Ascending aorta (tissue), 2 donors: ENCODE measurements at regions not wholly inside any gene's neighbourhood (a gene's known extent, or its start where the extent isn't known, plus 50 kb on each side); places are given as distances from the start of the nearest gene placed in this dataset.

ENCODE experiments used
- DNase-seq, 2 donors: peaks; one replicate each; pipeline ENCODE4 v3.0.0-alpha.2; 2019; ENCODE audit warnings: low spot score in 2 of 2
- H3K27ac ChIP-seq, 2 donors: fragments of 200-600 bp; sonication (generic); one replicate each; pipeline ENCODE4 v1.5.1; 2016 to 2017; ENCODE audit warnings: mild to moderate bottlenecking in 1 of 2
- H3K27me3 ChIP-seq: fragments of 200-600 bp; sonication (generic); one replicate; pipeline ENCODE4 v1.5.1; 2017
- H3K36me3 ChIP-seq, 2 donors: fragments of 200-600 bp; sonication (generic); one replicate each; pipeline ENCODE4 v1.5.1; 2016
- H3K4me1 ChIP-seq, 2 donors: fragments of 200-600 bp; sonication (generic); one replicate each; pipeline ENCODE4 v1.5.1; 2016 to 2017; ENCODE audit warnings: mild to moderate bottlenecking in 1 of 2
- H3K4me3 ChIP-seq, 2 donors: fragments of 200-600 bp; sonication (generic); one replicate each; pipeline ENCODE4 v1.5.1; 2016 to 2017; ENCODE audit warnings: mild to moderate bottlenecking in 1 of 2
- H3K9me3 ChIP-seq, 2 donors: fragments of 200-600 bp; sonication (generic); one replicate each; pipeline ENCODE4 v1.5.1; 2016
- CTCF ChIP-seq, 3 experiments: fragments of 200-600 bp in 2 of 3; fragments of 450-650 bp in 1 of 3; sonication (generic) in 2 of 3; IDR thresholded peaks; one replicate each; pipeline ENCODE4 v1.5.1; 2016 to 2019; ENCODE audit warnings: antibody characterized with exemption in 3 of 3, mild to moderate bottlenecking in 1 of 3, moderate library complexity in 1 of 3
- intact Hi-C: fragments of 100-400 bp; cut with DNase I; formaldehyde crosslinking; loops from one replicate; pipeline ENCODE4 v1.15.1; 2023

GRCh38 chr7:81201188-81201587 is 282.3 kb upstream of the SEMA3C start:
- no peak for TF ChIP-seq CTCF (IDR thresholded peaks at IDR 0.05)
- intact Hi-C loops = no loop called here
- H3K4me3 ChIP-seq = no peak overlapping the region

GRCh38 chr7:81198766-81199165 is 279.9 kb upstream of the SEMA3C start:
- Histone ChIP-seq H3K36me3 (no peaks in the 10 kb centered on the region), H3K4me3 (no peak overlapping the region), H3K4me1 (no peaks in the 10 kb centered on the region), H3K9me3 (no peaks in the 10 kb centered on the region), H3K27me3 (no peaks in the 10 kb centered on the region), H3K27ac (no peak overlapping the region)
- DNase-seq = no peak
- TF ChIP-seq CTCF (IDR thresholded peaks at IDR 0.05) = no peak
- intact Hi-C loops = no loop called here

More at GRCh38 chr7:81201188-81201587, 282.3 kb upstream of the SEMA3C start:
- no peak for DNase-seq
- Histone ChIP-seq H3K27ac (no peak overlapping the region), H3K9me3 (no peaks in the 10 kb centered on the region), H3K36me3 (no peaks in the 10 kb centered on the region), H3K4me1 (no peaks in the 10 kb centered on the region), H3K27me3 (no peaks in the 10 kb centered on the region)

GRCh38 chr7:81197266-81197665 is 278.4 kb upstream of the SEMA3C start:
- Histone ChIP-seq H3K4me1 (no peaks in the 10 kb centered on the region), H3K27me3 (no peaks in the 10 kb centered on the region), H3K27ac (no peak overlapping the region), H3K4me3 (no peak overlapping the region), H3K9me3 (no peaks in the 10 kb centered on the region), H3K36me3 (no peaks in the 10 kb centered on the region)
- DNase-seq = no peak
- TF ChIP-seq CTCF (IDR thresholded peaks at IDR 0.05) = no peak
- intact Hi-C loops = no loop called here

GRCh38 chr7:81195033-81195432 is 276.2 kb upstream of the SEMA3C start:
- Histone ChIP-seq H3K4me1 (peaks cover 0 to 8% of the 10 kb centered on the region in 2 donors), H3K9me3 (no peaks in the 10 kb centered on the region), H3K36me3 (no peaks in the 10 kb centered on the region), H3K27me3 (no peaks in the 10 kb centered on the region), H3K27ac (no peak overlapping the region), H3K4me3 (no peak overlapping the region)
- intact Hi-C loops = no loop called here
- TF ChIP-seq CTCF (IDR thresholded peaks at IDR 0.05) = no peak
- no peak for DNase-seq

- no peak for DNase-seq
- no peaks in the 10 kb centered on the region for H3K27me3 ChIP-seq
- no peaks in the 10 kb centered on the region for H3K9me3 ChIP-seq
- H3K36me3 ChIP-seq = no peaks in the 10 kb centered on the region
- no peak for TF ChIP-seq CTCF (IDR thresholded peaks at IDR 0.05)
- H3K27ac ChIP-seq = peak overlapping the region; percentile 24 to 55
- no peak overlapping the region for H3K4me3 ChIP-seq
- intact Hi-C loops = no loop called here
- peaks cover 0 to 8% of the 10 kb centered on the region in 2 donors for H3K4me1 ChIP-seq
Observed at GRCh38 chr7:81190997-81191768, 272.3 kb upstream of the SEMA3C start.
